ENCODE measurements at regions not wholly inside any gene's neighbourhood (a gene's known extent, or its start where the extent isn't known, plus 50 kb on each side); places are given as distances from the start of the nearest gene placed in this dataset.

DNA sequence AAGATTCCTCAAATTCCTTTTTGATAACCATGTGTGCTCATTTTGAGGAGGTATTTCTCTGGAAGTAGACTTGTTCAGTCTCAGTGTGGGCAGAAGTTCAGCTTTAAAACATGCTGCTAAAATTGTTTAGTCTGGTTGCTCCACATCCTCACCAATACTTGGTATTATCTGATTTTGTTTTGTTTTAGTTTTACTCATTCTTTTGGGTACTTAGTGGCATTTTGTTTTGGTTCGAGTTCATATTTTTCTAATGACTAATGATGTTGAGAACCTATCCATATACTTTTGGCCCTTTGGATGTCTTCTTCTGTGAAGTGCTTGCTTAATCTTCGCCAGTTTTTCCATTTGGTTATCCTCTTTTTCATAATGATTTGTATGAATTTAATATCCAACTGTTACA, 694.2 kb upstream of the FZD8 start:
- H4K20me1 ChIP-seq, result no peaks in the 10 kb centered on the region
- H3K9ac ChIP-seq, result no peak overlapping the region
- no peak overlapping the region for H3K4me3 ChIP-seq
- H3K27me3 ChIP-seq, result no peaks in the 10 kb centered on the region
- no peaks in the 10 kb centered on the region for H3K36me3 ChIP-seq
- H3K4me2 ChIP-seq, result no peak overlapping the region
- H3K27ac ChIP-seq, result no peak overlapping the region
- H3K4me1 ChIP-seq, result no peaks in the 10 kb centered on the region
- no peaks in the 10 kb centered on the region for H3K9me3 ChIP-seq (replicated peaks in 1 of 11)
- no peak for TF ChIP-seq Cebpa-rat (IDR thresholded peaks at IDR 0.05)

DNA sequence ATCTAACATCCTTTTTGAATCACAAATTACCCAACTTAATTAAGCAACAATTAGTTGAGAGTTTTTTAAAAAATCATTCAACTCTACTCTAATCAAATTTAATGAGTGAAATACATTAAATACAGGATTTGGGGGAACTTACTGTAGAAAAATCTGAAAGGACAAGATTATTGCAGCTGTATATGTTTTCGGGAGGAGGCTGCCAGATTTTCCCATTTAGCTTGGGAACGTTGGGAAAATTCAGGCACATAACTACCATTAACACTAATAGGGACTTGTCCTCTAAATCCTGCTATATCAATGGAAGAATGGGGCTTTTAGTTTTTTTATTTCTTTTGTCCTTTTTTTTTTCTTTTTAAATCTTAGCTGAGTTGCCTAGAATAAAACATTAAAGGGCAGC, 691.4 kb upstream of the FZD8 start:
- no peaks in the 10 kb centered on the region for H4K20me1 ChIP-seq
- no peaks in the 10 kb centered on the region for H3K36me3 ChIP-seq
- no peak overlapping the region for H3K4me2 ChIP-seq
- H3K4me1 ChIP-seq, result no peaks in the 10 kb centered on the region
- H3K9me3 ChIP-seq (replicated peaks in 1 of 11), result no peaks in the 10 kb centered on the region
- no peak for TF ChIP-seq Cebpa-rat (IDR thresholded peaks at IDR 0.05)
- H3K9ac ChIP-seq, result no peak overlapping the region
- H3K27ac ChIP-seq, result no peak overlapping the region
- H3K4me3 ChIP-seq, result no peak overlapping the region
- no peaks in the 10 kb centered on the region for H3K27me3 ChIP-seq

- no peak for TF ChIP-seq Cebpa-rat (IDR thresholded peaks at IDR 0.05)
- Histone ChIP-seq H4K20me1 (no peaks in the 10 kb centered on the region), H3K9me3 (replicated peaks in 1 of 11) (no peaks in the 10 kb centered on the region), H3K27me3 (no peaks in the 10 kb centered on the region), H3K9ac (no peak overlapping the region), H3K36me3 (no peaks in the 10 kb centered on the region), H3K4me2 (no peak overlapping the region), H3K27ac (no peak overlapping the region), H3K4me3 (no peak overlapping the region), H3K4me1 (no peaks in the 10 kb centered on the region)
Observed at GRCh38 chr10:36332926-36333325, 690.8 kb upstream of the FZD8 start.

GRCh38 chr10:36331121-36331520, 689.0 kb upstream of the FZD8 start:
- Histone ChIP-seq H3K9me3 (replicated peaks in 1 of 11) (no peaks in the 10 kb centered on the region), H3K36me3 (no peaks in the 10 kb centered on the region), H3K27me3 (no peaks in the 10 kb centered on the region), H3K4me3 (no peak overlapping the region), H3K9ac (no peak overlapping the region), H3K4me1 (no peaks in the 10 kb centered on the region), H3K4me2 (no peak overlapping the region), H4K20me1 (no peaks in the 10 kb centered on the region), H3K27ac (no peak overlapping the region)
- no peak for TF ChIP-seq Cebpa-rat (IDR thresholded peaks at IDR 0.05)

GRCh38 chr10:36325815-36326214, 683.7 kb upstream of the FZD8 start:
- Histone ChIP-seq H3K4me1 (peaks cover 0 to 9% (median 0%) of the 10 kb centered on the region in 10 experiments; a peak in 4 of 20 replicates), H3K9ac (no peak overlapping the region)

GRCh38 chr10:36324831-36325230, 682.7 kb upstream of the FZD8 start:
- TF ChIP-seq Cebpa-rat (IDR thresholded peaks at IDR 0.05), result no peak
- Histone ChIP-seq H3K4me2 (peak overlapping the region in 3 of 11 experiments; percentile 7 to 20 (median 17); a peak in 2 of 22 replicates), H3K9me3 (replicated peaks in 1 of 11) (peaks cover 0 to 4% (median 0%) of the 10 kb centered on the region in 11 experiments; a peak in 3 of 22 replicates), H3K4me3 (no peak overlapping the region), H3K27me3 (no peaks in the 10 kb centered on the region), H3K4me1 (peaks cover 0 to 9% (median 0%) of the 10 kb centered on the region in 10 experiments; a peak in 4 of 20 replicates), H4K20me1 (no peaks in the 10 kb centered on the region), H3K9ac (no peak overlapping the region), H3K36me3 (no peaks in the 10 kb centered on the region), H3K27ac (no peak overlapping the region)

More at GRCh38 chr10:36325815-36326214, 683.7 kb upstream of the FZD8 start:
- no peaks in the 10 kb centered on the region for H4K20me1 ChIP-seq
- no peak overlapping the region for H3K27ac ChIP-seq
- H3K4me2 ChIP-seq, result no peak overlapping the region
- H3K9me3 ChIP-seq (replicated peaks in 1 of 11), result peaks cover 0 to 4% (median 0%) of the 10 kb centered on the region in 11 experiments; a peak in 3 of 22 replicates
- TF ChIP-seq Cebpa-rat (IDR thresholded peaks at IDR 0.05), result no peak
- no peaks in the 10 kb centered on the region for H3K36me3 ChIP-seq
- no peak overlapping the region for H3K4me3 ChIP-seq
- H3K27me3 ChIP-seq, result no peaks in the 10 kb centered on the region

- Histone ChIP-seq H3K36me3 (no peaks in the 10 kb centered on the region), H3K4me2 (no peak overlapping the region), H3K9ac (no peak overlapping the region), H3K9me3 (replicated peaks in 1 of 11) (no peaks in the 10 kb centered on the region), H3K27ac (no peak overlapping the region), H3K27me3 (no peaks in the 10 kb centered on the region), H3K4me3 (no peak overlapping the region), H4K20me1 (no peaks in the 10 kb centered on the region), H3K4me1 (no peaks in the 10 kb centered on the region)
- TF ChIP-seq Cebpa-rat (IDR thresholded peaks at IDR 0.05), result no peak
Observed at GRCh38 chr10:36313142-36313541, 671.0 kb upstream of the FZD8 start.

- Histone ChIP-seq H3K27ac (no peak overlapping the region), H4K20me1 (no peaks in the 10 kb centered on the region), H3K9ac (no peak overlapping the region), H3K36me3 (no peaks in the 10 kb centered on the region), H3K4me1 (no peaks in the 10 kb centered on the region), H3K4me2 (no peak overlapping the region), H3K27me3 (no peaks in the 10 kb centered on the region), H3K9me3 (replicated peaks in 1 of 11) (no peaks in the 10 kb centered on the region), H3K4me3 (no peak overlapping the region)
- TF ChIP-seq Cebpa-rat (IDR thresholded peaks at IDR 0.05), result no peak
Observed at GRCh38 chr10:36303896-36304295, 661.8 kb upstream of the FZD8 start.

DNA sequence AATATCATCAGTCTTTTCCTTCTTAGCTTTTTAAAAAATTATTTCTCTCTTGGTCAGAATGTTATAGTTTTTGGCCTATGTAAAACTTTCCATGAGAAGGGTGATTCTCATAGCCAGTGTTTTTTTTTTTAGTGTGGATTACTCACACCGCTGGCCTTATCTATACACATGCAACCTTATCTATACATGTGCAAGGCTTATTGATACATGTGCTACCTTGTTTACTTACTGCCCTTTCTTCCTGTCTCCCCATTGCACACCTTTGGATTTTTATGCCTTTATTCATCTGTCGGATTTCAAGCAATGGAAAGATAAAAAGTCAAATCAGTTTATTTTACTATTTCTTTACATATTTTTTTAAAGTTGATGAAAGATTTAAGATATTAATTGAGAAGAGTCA, 660.0 kb upstream of the FZD8 start:
- Histone ChIP-seq H3K27ac (no peak overlapping the region), H3K9me3 (replicated peaks in 1 of 11) (no peaks in the 10 kb centered on the region), H3K4me3 (no peak overlapping the region), H3K4me1 (no peaks in the 10 kb centered on the region), H3K36me3 (no peaks in the 10 kb centered on the region), H3K27me3 (no peaks in the 10 kb centered on the region), H3K9ac (no peak overlapping the region), H3K4me2 (no peak overlapping the region), H4K20me1 (no peaks in the 10 kb centered on the region)
- no peak for TF ChIP-seq Cebpa-rat (IDR thresholded peaks at IDR 0.05)

DNA sequence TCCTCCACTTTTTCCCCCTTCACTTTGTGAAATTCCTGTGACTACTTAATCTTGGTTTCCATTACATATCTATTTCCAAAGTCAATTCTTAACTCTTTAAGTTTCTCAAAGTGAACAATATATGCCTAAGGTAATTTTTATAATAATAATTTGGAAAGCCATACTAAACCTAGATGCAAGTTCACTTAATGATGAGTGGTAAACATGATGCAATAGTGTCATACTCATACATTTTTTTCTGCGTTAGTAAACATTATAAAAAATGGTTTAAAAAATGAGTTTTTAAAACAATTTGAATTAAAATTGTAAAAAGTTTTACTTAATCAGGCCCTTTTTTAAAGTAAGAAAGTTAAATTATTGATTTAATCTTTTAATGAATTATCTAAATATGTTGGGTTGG, 659.4 kb upstream of the FZD8 start:
- Histone ChIP-seq H3K27me3 (no peaks in the 10 kb centered on the region), H3K4me2 (no peak overlapping the region), H3K9me3 (replicated peaks in 1 of 11) (no peaks in the 10 kb centered on the region), H3K4me3 (no peak overlapping the region), H3K36me3 (no peaks in the 10 kb centered on the region), H3K27ac (no peak overlapping the region), H4K20me1 (no peaks in the 10 kb centered on the region), H3K4me1 (no peaks in the 10 kb centered on the region), H3K9ac (no peak overlapping the region)
- TF ChIP-seq Cebpa-rat (IDR thresholded peaks at IDR 0.05), result no peak

Data from BLaER1 treated with 17β-estradiol and CSF1 and Interleukin-3, amounts not matched to agents 10 nM and 100 nM (cell line).